ENCODE measurements at regions not wholly inside any gene's neighbourhood (a gene's known extent, or its start where the extent isn't known, plus 50 kb on each side); places are given as distances from the start of the nearest gene placed in this dataset.

GRCh38 chr4:41883988-41884734, 51.1 kb upstream of the TMEM33 start:
- no peak overlapping the region for H3K4me3 ChIP-seq (ENCODE audit: low read depth, poor library complexity, severe bottlenecking)
- DNase-seq (ENCODE audit: low spot score in 2 of 2): no peak
- intact Hi-C loops (cut with DNase I; ENCODE audit: low total_unique reads): loop anchor here (10.0 kb wide), 1 partner anchor 189 kb away; no protein-coding TSS in a partner anchor
- WGBS, 2 donors: 73 to 75% methylated on average over 5 of the region's 5 CpGs
- TF ChIP-seq CTCF (IDR thresholded peaks at IDR 0.05) (no peak), POLR2A (IDR thresholded peaks at IDR 0.05) (no peak)

GRCh38 chr4:41882625-41883347, 52.4 kb upstream of the TMEM33 start:
- intact Hi-C loops (cut with DNase I; ENCODE audit: low total_unique reads): loop anchor here (10.0 kb wide), 1 partner anchor 188 kb away; no protein-coding TSS in a partner anchor

DNA sequence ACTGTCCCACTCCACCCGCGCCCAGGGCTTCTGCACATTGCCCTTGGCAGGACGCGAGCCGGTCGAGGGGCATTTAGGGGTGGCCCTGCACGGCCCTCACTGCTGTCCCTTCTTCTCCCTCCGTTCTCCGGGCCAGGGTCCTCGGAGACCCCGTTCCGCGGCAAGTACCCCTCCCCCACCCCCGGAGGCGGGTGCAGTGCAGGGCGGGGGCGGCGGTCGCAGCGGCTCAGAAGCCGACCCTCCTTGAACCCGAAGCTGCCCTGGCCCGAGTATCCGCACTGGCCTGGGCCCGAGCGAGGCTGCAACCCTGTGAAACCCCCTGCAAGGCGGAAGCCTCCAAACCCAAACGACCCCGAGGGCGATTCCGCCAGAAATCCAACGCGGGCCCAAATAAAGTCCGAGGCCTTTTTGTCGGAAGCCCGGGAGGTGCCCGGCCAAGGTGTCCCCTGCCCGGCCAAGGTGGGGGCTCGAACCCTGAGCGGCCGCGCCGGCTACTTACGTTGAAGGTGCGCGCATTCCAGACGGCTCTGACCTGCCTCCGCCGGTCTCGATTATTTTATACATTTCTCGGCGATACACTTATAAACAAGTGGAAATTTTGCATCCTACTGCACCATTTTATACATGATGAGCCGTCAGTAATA, 53.1 kb upstream of the TMEM33 start:
- TF ChIP-seq POLR2A (IDR thresholded peaks at IDR 0.05): no peak
- no peak for TF ChIP-seq CTCF (IDR thresholded peaks at IDR 0.05)
- 1 to 4% methylated on average over 29 to 53 of the region's 53 CpGs for WGBS, 2 donors

More at GRCh38 chr4:41882625-41883347, 52.4 kb upstream of the TMEM33 start:
- H3K4me3 ChIP-seq (ENCODE audit: low read depth, poor library complexity, severe bottlenecking): no peak overlapping the region
- DNase-seq (ENCODE audit: low spot score in 2 of 2): no peak
- TF ChIP-seq CTCF (IDR thresholded peaks at IDR 0.05) (no peak), POLR2A (IDR thresholded peaks at IDR 0.05) (no peak)
- WGBS, 2 donors: 14 to 15% methylated on average over 34 of the region's 34 CpGs

GRCh38 chr4:41880840-41881831, 54.1 kb upstream of the TMEM33 start:
- intact Hi-C loops (cut with DNase I; ENCODE audit: low total_unique reads): loop anchor here (10.0 kb wide), 1 partner anchor 186 kb away; no protein-coding TSS in a partner anchor
- TF ChIP-seq POLR2A (IDR thresholded peaks at IDR 0.05) (no peak), CTCF (IDR thresholded peaks at IDR 0.05) (no peak)
- 2 to 4% methylated on average over 41 to 63 of the region's 79 CpGs for WGBS, 2 donors
- H3K4me3 ChIP-seq (ENCODE audit: low read depth, poor library complexity, severe bottlenecking): peak overlapping the region; percentile 13
- DNase-seq (ENCODE audit: low spot score in 2 of 2): no peak

More for the DNA sequence above, 53.1 kb upstream of the TMEM33 start:
- intact Hi-C loops (cut with DNase I; ENCODE audit: low total_unique reads): loop anchor here (10.0 kb wide), 1 partner anchor 187 kb away; no protein-coding TSS in a partner anchor
- no peak for DNase-seq (ENCODE audit: low spot score in 2 of 2)
- H3K4me3 ChIP-seq (ENCODE audit: low read depth, poor library complexity, severe bottlenecking): peak overlapping the region; percentile 6
